Keratinocyte (primary cell): ENCODE measurements at regions not wholly inside any gene's neighbourhood (a gene's known extent, or its start where the extent isn't known, plus 50 kb on each side); places are given as distances from the start of the nearest gene placed in this dataset.
A peak's percentile ranks its signal among the peaks of the same experiment; 100 is the strongest.

ENCODE experiments used
- DNase-seq: peaks from one replicate; pipeline ENCODE4 v3.0.0-alpha.2; 2011; ENCODE audit warnings: low read depth, missing footprints, low spot score
- FAIRE-seq: peaks from 2 replicates; lab custom pipeline; 2011; peaks lifted over from hg19 to GRCh38; lab: Jason Lieb, UNC
- H2AFZ ChIP-seq: 2 replicates; pipeline ENCODE4 v1.6.0; 2012; ENCODE audit warnings: low read length, control low read depth, inconsistent platforms; ENCODE audit not compliant: control insufficient read depth
- H3K27ac ChIP-seq: 2 replicates; pipeline ENCODE4 v1.5.1; 2011; ENCODE audit warnings: low read length; ENCODE audit not compliant: control insufficient read depth, insufficient read depth
- H3K27me3 ChIP-seq: 3 replicates; pipeline ENCODE4 v1.6.0; 2011; ENCODE audit warnings: low read length; ENCODE audit not compliant: control insufficient read depth, insufficient read depth; ENCODE audit errors: extremely low read depth
- H3K36me3 ChIP-seq, 2 experiments: 2 replicates in 1 of 2; 3 replicates in 1 of 2; pipeline ENCODE4 v1.5.1; 2011; ENCODE audit warnings: low read length in 2 of 2, mild to moderate bottlenecking in 1 of 2; ENCODE audit not compliant: control insufficient read depth in 2 of 2, insufficient read depth in 2 of 2; ENCODE audit errors: extremely low read depth in 1 of 2
- H3K4me1 ChIP-seq: 3 replicates; pipeline ENCODE4 v1.5.1; 2011; ENCODE audit warnings: low read length; ENCODE audit not compliant: control insufficient read depth, insufficient read depth; ENCODE audit errors: extremely low read depth
- H3K4me2 ChIP-seq: 3 replicates; pipeline ENCODE4 v1.6.0; 2011; ENCODE audit warnings: low read depth, low read length; ENCODE audit not compliant: control insufficient read depth, insufficient read depth; ENCODE audit errors: extremely low read depth
- H3K4me3 ChIP-seq, 3 experiments: fragments of 200-600 bp in 1 of 3; sonication (generic) in 1 of 3; 2 replicates in 2 of 3; 3 replicates in 1 of 3; pipeline ENCODE4 v1.5.1; 2011 to 2016; ENCODE audit warnings: low read length in 3 of 3, mild to moderate bottlenecking in 3 of 3, control low read depth in 2 of 3, inconsistent platforms in 1 of 3, low read depth in 1 of 3, mixed read lengths in 1 of 3, mixed run types in 1 of 3, moderate library complexity in 1 of 3; ENCODE audit not compliant: control insufficient read depth in 2 of 3, insufficient read depth in 2 of 3; ENCODE audit errors: extremely low read depth in 1 of 3
- H3K79me2 ChIP-seq: 2 replicates; pipeline ENCODE4 v1.6.0; 2012; ENCODE audit warnings: low read length; ENCODE audit not compliant: control insufficient read depth, insufficient read depth
- H3K9ac ChIP-seq: 3 replicates; pipeline ENCODE4 v1.6.0; 2011; ENCODE audit warnings: low read length; ENCODE audit not compliant: control insufficient read depth, insufficient read depth; ENCODE audit errors: extremely low read depth
- H3K9me1 ChIP-seq: 3 replicates; pipeline ENCODE4 v1.6.0; 2011; ENCODE audit warnings: low read length; ENCODE audit not compliant: control insufficient read depth, insufficient read depth; ENCODE audit errors: extremely low read depth
- H3K9me3 ChIP-seq: 2 replicates; pipeline ENCODE4 v1.5.1; 2012; ENCODE audit warnings: low read depth, low read length; ENCODE audit not compliant: control insufficient read depth
- H4K20me1 ChIP-seq: 3 replicates; pipeline ENCODE4 v1.6.0; 2011; ENCODE audit warnings: low read length; ENCODE audit not compliant: control insufficient read depth, insufficient read depth; ENCODE audit errors: extremely low read depth
- EZH2 ChIP-seq: IDR thresholded peaks from one replicate; pipeline ENCODE4 v1.6.1; 2012; ENCODE audit warnings: inconsistent platforms, mild to moderate bottlenecking, low read length, moderate library complexity
- dilution Hi-C: fragments of 300-500 bp; cut with MboI; formaldehyde crosslinking; loops from one replicate; pipeline ENCODE4 v1.7.0; 2020; ENCODE audit warnings: low sequenced_read_pairs; ENCODE audit not compliant: extremely low pct_ligation_motif_present
- TF ChIP-seq, protein P1 (sequence below), 3 experiments: IDR thresholded peaks in 1 of 3; conservative IDR thresholded peaks in 1 of 3; optimal IDR thresholded peaks in 1 of 3; 2 replicates in 2 of 3; 3 replicates in 1 of 3; pipeline versions ENCODE3 to v1.5.1; 2011; ENCODE audit warnings: low read length in 3 of 3, mild to moderate bottlenecking in 3 of 3, moderate library complexity in 2 of 3, control low read depth in 1 of 3, inconsistent platforms in 1 of 3; ENCODE audit not compliant: insufficient read depth in 2 of 3; ENCODE audit errors: extremely low read depth in 1 of 3

DNA sequence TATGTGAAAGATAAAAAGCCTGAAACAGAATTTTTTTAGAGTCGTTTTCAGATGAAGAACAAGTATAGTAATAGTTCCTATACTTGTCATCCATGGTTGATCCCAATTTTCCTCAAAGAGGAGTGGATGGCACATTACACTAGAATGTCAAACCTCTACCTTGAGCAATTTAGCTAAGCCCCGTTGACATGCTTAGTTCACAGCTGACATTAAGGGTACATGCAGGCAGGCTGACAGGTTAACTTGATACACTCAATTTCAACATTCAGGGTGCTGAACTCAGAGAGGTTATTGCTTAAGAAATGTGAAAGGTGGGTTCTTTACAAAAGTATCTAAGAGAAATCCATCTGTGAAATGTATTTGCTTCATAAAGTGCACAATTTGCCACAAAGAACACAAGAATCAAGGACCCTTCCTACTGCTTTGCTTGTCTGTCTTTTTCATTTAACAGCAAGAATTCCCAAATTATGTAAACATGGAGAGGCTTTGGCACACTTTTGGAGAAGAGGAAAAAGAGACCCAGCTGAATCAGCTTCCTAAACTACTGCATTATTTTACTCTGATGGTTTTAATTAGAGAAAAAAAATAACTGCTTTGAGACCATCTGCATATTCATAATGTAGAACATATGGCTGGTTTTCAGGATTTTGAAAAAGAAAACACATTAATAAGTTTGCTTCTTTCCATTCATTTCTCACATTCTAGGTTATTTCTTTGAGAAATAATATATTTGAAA is 122.5 kb upstream of the DDIT4L start:
- no peak overlapping the region for H3K9ac ChIP-seq
- no peaks in the 10 kb centered on the region for H3K79me2 ChIP-seq
- no peak overlapping the region for H2AFZ ChIP-seq
- no peak for FAIRE-seq
- no peaks in the 10 kb centered on the region for H3K36me3 ChIP-seq
- no peaks in the 10 kb centered on the region for H3K9me3 ChIP-seq
- H3K4me2 ChIP-seq = no peak overlapping the region
- DNase-seq = no peak
- H3K4me3 ChIP-seq = no peak overlapping the region
- dilution Hi-C loops = no loop called here
- no peaks in the 10 kb centered on the region for H3K4me1 ChIP-seq
- H4K20me1 ChIP-seq = no peaks in the 10 kb centered on the region
- H3K9me1 ChIP-seq = no peaks in the 10 kb centered on the region
- no peaks in the 10 kb centered on the region for H3K27me3 ChIP-seq
- no peak overlapping the region for H3K27ac ChIP-seq
- no peak for TF ChIP-seq EZH2
- TF ChIP-seq, protein P1, sequence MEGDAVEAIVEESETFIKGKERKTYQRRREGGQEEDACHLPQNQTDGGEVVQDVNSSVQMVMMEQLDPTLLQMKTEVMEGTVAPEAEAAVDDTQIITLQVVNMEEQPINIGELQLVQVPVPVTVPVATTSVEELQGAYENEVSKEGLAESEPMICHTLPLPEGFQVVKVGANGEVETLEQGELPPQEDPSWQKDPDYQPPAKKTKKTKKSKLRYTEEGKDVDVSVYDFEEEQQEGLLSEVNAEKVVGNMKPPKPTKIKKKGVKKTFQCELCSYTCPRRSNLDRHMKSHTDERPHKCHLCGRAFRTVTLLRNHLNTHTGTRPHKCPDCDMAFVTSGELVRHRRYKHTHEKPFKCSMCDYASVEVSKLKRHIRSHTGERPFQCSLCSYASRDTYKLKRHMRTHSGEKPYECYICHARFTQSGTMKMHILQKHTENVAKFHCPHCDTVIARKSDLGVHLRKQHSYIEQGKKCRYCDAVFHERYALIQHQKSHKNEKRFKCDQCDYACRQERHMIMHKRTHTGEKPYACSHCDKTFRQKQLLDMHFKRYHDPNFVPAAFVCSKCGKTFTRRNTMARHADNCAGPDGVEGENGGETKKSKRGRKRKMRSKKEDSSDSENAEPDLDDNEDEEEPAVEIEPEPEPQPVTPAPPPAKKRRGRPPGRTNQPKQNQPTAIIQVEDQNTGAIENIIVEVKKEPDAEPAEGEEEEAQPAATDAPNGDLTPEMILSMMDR (optimal IDR thresholded peaks at IDR 0.05 in 1 of 3, IDR thresholded peaks at IDR 0.05 in 1 of 3, conservative IDR thresholded peaks at IDR 0.05 in 1 of 3; ENCODE audit: extremely low read depth in 1 of 3, insufficient read depth in 2 of 3, low read length in 3 of 3) = no peak

DNA sequence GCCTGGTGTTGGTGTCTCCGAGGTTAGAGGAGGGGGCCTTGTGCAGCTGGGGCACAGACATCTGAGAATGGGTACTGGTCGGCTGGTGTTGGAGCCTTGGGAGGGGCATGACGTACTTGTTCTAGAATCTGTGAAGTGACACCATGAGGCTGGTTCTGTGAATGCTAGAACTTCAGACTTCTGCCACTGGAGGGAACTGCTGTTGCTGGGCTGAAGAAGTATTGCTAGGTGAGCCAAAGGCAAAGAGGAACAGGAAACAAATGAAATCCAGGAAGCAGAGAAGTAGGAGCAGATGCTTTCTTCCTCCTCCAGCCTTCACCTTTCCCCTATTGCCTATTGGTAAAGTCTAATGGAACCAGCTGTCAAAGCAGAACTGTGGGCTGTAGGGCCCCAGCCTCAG is 120.9 kb upstream of the DDIT4L start:
- FAIRE-seq (no peak), DNase-seq (no peak)
- dilution Hi-C loops = no loop called here
- TF ChIP-seq EZH2 = no peak
- TF ChIP-seq, protein P1 (optimal IDR thresholded peaks at IDR 0.05 in 1 of 3, IDR thresholded peaks at IDR 0.05 in 1 of 3, conservative IDR thresholded peaks at IDR 0.05 in 1 of 3; ENCODE audit: extremely low read depth in 1 of 3, insufficient read depth in 2 of 3, low read length in 3 of 3) = peak; percentile 51 to 70 (median 60)
- H3K27ac ChIP-seq = no peak overlapping the region
- no peaks in the 10 kb centered on the region for H3K9me3 ChIP-seq
- H3K9me1 ChIP-seq = no peaks in the 10 kb centered on the region
- no peak overlapping the region for H3K9ac ChIP-seq
- no peaks in the 10 kb centered on the region for H3K4me1 ChIP-seq
- no peak overlapping the region for H3K4me3 ChIP-seq
- H3K27me3 ChIP-seq = no peaks in the 10 kb centered on the region
- H3K36me3 ChIP-seq = no peaks in the 10 kb centered on the region
- H2AFZ ChIP-seq = peak overlapping the region; percentile 59
- no peaks in the 10 kb centered on the region for H4K20me1 ChIP-seq
- no peaks in the 10 kb centered on the region for H3K79me2 ChIP-seq
- H3K4me2 ChIP-seq = no peak overlapping the region
